ENCODE measurements at regions not wholly inside any gene's neighbourhood (a gene's known extent, or its start where the extent isn't known, plus 50 kb on each side); places are given as distances from the start of the nearest gene placed in this dataset.

- no peak for TF ChIP-seq EZH2 (IDR thresholded peaks at IDR 0.05)
- no peak for TF ChIP-seq POLR2AphosphoS5 (IDR thresholded peaks at IDR 0.05; ENCODE audit: borderline replicate concordance, low read depth, low read length)
- no peak for TF ChIP-seq FOXP2 (optimal IDR thresholded peaks at IDR 0.05; ENCODE audit: control extremely low read depth, extremely low read length, insufficient read depth)
Observed at GRCh38 chr6:106783640-106784566, 154.5 kb downstream of the QRSL1 start.
